ENCODE measurements at regions not wholly inside any gene's neighbourhood (a gene's known extent, or its start where the extent isn't known, plus 50 kb on each side); places are given as distances from the start of the nearest gene placed in this dataset.
"Not testable (repeated sequence)": the region's sequence is repeated elsewhere in the genome, so short reads cannot be mapped to it uniquely, and the experiment has no call there.

DNA sequence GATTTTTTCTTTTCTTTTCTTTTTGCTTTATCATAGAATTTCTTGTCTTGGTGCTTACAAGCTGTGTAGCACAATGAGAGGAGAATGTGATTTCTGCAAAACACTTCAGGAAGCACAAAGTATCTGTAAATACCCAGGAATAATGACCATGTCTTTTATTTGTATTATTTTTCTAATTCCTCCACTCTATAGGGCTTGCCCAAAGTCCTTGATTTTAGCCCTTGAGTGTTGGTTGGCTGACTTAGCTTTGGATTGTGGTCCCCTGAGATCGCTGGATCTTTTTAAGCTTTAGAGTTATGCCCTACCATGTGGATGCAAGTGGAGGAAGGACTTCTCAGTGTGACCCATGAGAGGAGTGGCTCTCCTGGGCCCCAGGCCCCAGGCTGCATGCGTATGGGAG, 52.2 kb downstream of the HOXC4 start:
- POLR2A ChIA-PET; H3K4me1 Mint-ChIP-seq; DNase-seq; H3K9me3 Mint-ChIP-seq; H3K27ac Mint-ChIP-seq; H3K36me3 Mint-ChIP-seq (ENCODE audit: low read depth); H3K4me3 Mint-ChIP-seq: not testable (repeated sequence)
- CTCF ChIA-PET, result interaction anchor here (1.2 kb wide), 1 partner anchor 86 kb away, joined by 3 read pairs; no protein-coding TSS in a partner anchor
- peaks cover 69% of the 10 kb centered on the region for H3K27me3 Mint-ChIP-seq

DNA sequence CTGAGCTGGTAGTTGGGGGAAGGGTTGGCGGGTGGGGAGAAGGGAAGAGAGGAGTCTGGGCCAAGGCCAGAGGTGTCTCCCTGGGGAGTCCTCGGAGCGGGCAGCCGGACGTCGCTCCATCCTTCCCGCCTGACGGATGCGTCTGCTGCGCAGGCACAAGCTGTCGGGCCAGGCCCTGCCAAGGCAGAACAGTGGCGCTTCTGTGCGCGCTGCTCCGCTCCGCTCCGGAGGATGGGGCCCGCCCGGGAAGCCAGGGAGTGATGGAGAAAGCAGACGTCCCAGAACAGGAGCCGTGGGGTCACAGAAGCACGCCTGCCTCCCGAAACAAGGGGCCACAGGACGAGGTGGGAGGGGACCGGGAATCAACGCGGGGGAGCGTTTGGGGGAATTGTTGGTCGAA, 52.6 kb downstream of the HOXC4 start:
- peaks cover 67% of the 10 kb centered on the region for H3K27me3 Mint-ChIP-seq

DNA sequence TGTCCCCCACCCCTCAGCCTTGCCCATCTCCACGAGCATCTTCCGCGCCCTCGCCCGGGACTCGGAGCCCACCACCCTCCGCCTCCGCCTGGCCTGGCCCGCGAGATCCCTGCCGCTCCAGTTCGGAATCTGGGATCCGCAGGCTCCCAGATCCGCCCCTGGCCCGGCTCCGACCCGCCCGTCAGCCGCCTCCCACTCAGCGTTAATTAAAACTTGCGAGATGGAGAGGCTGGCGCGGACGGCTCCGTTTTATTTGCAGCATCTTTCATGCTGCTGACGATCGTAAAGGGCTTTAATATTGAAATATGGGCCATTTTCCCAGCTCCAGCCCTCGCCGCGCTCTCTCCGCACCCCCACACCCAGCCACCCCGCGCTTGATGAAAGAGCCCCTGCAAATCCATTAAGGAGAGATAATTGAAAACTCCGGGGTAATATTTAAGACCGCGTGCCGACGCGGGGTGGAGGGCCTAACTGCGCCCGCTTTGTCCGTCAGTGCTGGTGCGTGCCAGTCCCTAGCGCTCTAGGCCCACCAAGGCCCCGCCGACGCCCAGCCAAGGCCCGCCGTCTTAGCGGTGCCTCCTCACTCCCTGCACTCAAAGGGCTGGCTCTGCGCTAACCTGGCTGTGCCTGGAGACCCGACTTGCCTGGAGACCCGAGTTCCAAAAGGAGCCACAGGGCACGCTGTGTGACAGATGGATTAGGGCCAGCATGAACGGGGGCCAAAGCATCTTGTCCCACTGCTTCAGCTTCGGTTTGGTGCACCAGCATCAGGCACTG, 53.4 kb downstream of the HOXC4 start:
- POLR2A ChIA-PET; DNase-seq; H3K27ac Mint-ChIP-seq; H3K4me3 Mint-ChIP-seq; H3K4me1 Mint-ChIP-seq; H3K9me3 Mint-ChIP-seq; H3K36me3 Mint-ChIP-seq (ENCODE audit: low read depth): not testable (repeated sequence)
- CTCF ChIA-PET, result interaction anchor here (1.2 kb wide), 1 partner anchor 85 kb away, joined by 3 read pairs; no protein-coding TSS in a partner anchor
- H3K27me3 Mint-ChIP-seq, result peaks cover 66% of the 10 kb centered on the region

More for the DNA sequence above, 52.6 kb downstream of the HOXC4 start:
- POLR2A ChIA-PET; H3K36me3 Mint-ChIP-seq (ENCODE audit: low read depth); H3K27ac Mint-ChIP-seq; H3K9me3 Mint-ChIP-seq; DNase-seq; H3K4me1 Mint-ChIP-seq; H3K4me3 Mint-ChIP-seq: not testable (repeated sequence)
- CTCF ChIA-PET, result interaction anchor here (1.2 kb wide), 1 partner anchor 85 kb away, joined by 3 read pairs; no protein-coding TSS in a partner anchor

DNA sequence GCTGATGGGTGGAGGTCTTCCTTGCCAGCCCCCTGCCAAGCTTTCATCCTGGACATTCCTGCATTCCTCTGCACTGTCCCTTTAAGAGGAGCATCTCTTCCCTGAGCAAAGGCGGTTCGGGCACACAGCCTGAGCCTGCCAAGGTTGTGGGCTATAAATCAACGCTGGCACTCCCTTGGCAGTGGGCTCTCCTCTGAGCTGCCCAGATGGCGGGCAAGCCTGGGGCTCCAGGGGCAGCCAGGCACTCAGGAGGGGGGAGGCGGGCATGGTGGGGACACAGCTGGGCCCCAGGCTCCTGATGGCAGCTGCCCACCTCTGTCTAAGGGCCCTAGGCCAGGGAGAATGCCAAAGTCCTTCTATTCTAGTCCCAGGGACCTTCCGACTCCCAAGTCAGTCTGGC, 58.7 kb downstream of the HOXC4 start:
- H3K36me3 Mint-ChIP-seq (ENCODE audit: low read depth); CTCF ChIA-PET; H3K9me3 Mint-ChIP-seq; H3K4me1 Mint-ChIP-seq; DNase-seq; H3K27ac Mint-ChIP-seq; H3K4me3 Mint-ChIP-seq; POLR2A ChIA-PET: not testable (repeated sequence)
- peaks cover 47% of the 10 kb centered on the region for H3K27me3 Mint-ChIP-seq

DNA sequence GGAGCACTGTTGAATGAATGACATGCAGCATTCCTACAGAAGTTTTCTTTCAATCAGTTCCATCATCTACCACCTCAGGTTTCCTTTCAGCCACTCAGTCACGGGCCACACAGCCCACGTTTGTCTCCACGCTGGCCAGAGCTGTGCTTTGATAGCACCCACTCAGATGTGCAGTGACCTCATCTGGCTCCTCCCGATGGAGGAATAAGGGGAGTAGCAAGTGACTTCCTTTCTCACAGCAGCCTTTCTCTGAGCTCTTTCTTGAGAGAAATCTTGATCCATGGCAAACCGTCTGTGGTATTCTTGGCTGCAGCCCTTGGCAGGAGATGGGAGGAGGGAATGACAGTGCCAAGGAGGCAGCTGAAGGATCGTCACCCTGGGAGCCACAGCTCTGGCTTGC, 62.4 kb downstream of the HOXC4 start:
- H3K4me3 Mint-ChIP-seq; H3K4me1 Mint-ChIP-seq; CTCF ChIA-PET; DNase-seq; H3K27ac Mint-ChIP-seq; POLR2A ChIA-PET; H3K36me3 Mint-ChIP-seq (ENCODE audit: low read depth); H3K9me3 Mint-ChIP-seq: not testable (repeated sequence)
- peaks cover 51% of the 10 kb centered on the region for H3K27me3 Mint-ChIP-seq

DNA sequence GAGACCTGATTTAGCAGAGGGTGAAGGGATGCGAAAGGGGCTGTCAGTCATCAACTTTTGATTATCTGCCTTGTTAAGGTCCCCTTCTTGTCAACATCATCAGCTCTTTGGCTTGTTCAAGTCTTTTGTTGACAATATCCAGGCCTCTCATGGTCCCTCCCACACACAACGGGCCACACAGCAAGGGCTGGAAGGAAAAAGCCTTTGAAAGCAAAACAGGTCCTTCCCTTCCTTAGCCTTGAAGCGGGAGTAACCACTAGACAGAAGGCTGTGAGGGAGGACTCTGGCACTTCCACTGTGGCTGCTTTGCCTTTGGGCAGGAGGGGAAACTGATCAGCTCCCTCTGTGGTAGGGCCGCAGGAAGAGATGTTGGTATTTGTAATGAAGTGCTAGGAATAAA, 63.8 kb downstream of the HOXC4 start:
- DNase-seq; H3K27ac Mint-ChIP-seq; H3K4me1 Mint-ChIP-seq; CTCF ChIA-PET; H3K4me3 Mint-ChIP-seq; H3K9me3 Mint-ChIP-seq; POLR2A ChIA-PET; H3K36me3 Mint-ChIP-seq (ENCODE audit: low read depth): not testable (repeated sequence)
- H3K27me3 Mint-ChIP-seq, result peaks cover 52% of the 10 kb centered on the region

DNA sequence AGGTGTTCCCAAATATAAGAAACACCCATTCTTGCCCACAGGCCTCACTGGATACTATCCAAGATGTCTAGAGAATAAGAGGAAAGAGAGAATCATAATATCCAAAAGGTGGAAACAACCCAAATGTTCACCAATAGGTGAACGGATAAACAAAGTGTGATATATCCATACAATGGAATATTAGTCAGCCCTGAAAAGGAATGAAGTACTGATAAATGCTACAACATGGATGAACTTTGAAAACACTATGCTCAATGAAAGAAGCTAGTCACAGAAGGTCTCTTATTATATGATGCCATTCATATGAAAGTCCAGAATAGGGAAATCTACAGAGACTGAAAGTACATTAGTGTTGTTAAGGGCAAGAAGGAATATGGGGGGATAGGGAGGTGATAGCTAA, 65.4 kb downstream of the HOXC4 start:
- H3K27me3 Mint-ChIP-seq, result peaks cover 67% of the 10 kb centered on the region
- CTCF ChIA-PET; POLR2A ChIA-PET; H3K27ac Mint-ChIP-seq; H3K36me3 Mint-ChIP-seq (ENCODE audit: low read depth); DNase-seq; H3K9me3 Mint-ChIP-seq; H3K4me3 Mint-ChIP-seq; H3K4me1 Mint-ChIP-seq: not testable (repeated sequence)

DNA sequence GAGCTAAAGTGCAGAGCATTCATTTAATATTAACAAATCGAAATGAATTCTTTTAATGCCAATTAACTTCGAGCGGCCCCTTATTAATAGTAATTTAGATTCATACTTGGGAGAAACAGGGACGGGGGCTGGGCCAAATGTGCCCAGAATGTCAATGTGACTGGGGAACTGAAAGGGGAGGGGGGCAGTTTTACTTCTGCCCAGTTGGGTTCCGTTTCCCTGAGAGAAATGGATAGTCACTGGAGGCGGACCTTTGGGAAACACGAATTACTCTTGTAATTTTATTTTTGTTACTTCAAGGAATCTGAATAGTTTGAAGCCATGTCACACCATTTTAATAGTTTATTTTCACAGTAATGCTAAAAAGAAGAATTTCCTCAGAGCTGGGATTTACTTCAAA, 64.8 kb downstream of the SMUG1 start:
- H3K27ac Mint-ChIP-seq; H3K9me3 Mint-ChIP-seq; H3K4me3 Mint-ChIP-seq; CTCF ChIA-PET; DNase-seq; H3K36me3 Mint-ChIP-seq (ENCODE audit: low read depth); POLR2A ChIA-PET; H3K4me1 Mint-ChIP-seq: not testable (repeated sequence)
- H3K27me3 Mint-ChIP-seq, result peaks cover 90% of the 10 kb centered on the region

DNA sequence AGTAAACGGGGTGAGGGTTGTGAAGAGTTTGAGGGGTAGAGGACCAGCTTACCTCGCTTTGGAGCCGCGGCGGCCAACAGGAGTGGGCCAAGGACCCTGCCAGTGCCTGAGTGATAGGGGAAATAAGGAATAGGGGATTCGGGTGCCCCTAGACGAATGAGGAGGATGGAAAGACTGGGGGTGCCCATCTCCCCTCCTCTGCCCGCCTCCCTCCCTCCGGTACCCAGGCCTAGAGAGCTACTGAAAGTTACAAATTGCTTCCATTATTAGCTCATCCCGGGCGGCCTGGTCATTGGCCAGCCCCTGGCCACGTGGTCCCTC, 63.1 kb downstream of the SMUG1 start:
- CTCF ChIA-PET, H3K4me3 Mint-ChIP-seq, H3K27ac Mint-ChIP-seq: not testable (repeated sequence)

DNA sequence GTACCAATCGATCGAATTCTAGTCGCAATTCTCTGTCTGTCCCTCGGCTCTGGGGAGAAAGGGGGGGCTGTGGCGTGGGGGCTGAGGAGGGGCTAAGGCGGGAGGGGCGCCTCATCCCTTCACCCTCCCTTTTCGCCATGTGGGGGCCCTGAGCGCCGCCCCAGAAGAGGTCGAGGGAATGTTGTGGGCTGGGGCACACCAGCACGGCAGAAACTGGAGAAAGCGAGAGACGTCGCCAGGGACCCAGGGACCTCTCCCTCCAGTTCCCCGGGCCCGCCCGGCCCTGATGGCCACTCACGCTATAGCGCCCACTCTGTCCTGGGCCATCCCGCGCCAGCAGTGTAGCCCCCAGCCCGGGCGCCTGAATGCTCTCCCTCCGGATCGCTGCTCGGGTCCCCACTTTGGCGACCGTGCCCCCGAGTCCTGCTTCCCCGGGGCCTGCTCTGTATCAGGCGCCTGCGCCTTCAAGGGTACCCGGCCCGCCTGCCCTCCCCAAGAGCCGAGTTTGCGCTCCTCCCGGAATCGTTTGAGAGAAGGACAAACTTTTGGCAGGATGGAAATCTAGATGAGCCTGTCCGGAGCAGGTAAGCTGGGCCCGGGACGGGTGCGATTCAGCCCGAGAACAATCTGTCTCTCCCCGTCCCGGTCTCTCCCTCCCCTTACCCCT, 62.6 kb downstream of the SMUG1 start:
- Mint-ChIP-seq H3K36me3 (ENCODE audit: low read depth) (no peaks in the 10 kb centered on the region), H3K4me3 (no peak overlapping the region), H3K4me1 (peaks cover 9% of the 10 kb centered on the region), H3K27me3 (peaks cover 89% of the 10 kb centered on the region), H3K9me3 (no peaks in the 10 kb centered on the region), H3K27ac (no peak overlapping the region)
- ChIA-PET POLR2A (no interaction called here), CTCF (no interaction called here)
- DNase-seq, result no peak

More for the DNA sequence above, 63.1 kb downstream of the SMUG1 start:
- H3K9me3 Mint-ChIP-seq; DNase-seq; POLR2A ChIA-PET; H3K36me3 Mint-ChIP-seq (ENCODE audit: low read depth); H3K4me1 Mint-ChIP-seq: not testable (repeated sequence)
- peaks cover 90% of the 10 kb centered on the region for H3K27me3 Mint-ChIP-seq

DNA sequence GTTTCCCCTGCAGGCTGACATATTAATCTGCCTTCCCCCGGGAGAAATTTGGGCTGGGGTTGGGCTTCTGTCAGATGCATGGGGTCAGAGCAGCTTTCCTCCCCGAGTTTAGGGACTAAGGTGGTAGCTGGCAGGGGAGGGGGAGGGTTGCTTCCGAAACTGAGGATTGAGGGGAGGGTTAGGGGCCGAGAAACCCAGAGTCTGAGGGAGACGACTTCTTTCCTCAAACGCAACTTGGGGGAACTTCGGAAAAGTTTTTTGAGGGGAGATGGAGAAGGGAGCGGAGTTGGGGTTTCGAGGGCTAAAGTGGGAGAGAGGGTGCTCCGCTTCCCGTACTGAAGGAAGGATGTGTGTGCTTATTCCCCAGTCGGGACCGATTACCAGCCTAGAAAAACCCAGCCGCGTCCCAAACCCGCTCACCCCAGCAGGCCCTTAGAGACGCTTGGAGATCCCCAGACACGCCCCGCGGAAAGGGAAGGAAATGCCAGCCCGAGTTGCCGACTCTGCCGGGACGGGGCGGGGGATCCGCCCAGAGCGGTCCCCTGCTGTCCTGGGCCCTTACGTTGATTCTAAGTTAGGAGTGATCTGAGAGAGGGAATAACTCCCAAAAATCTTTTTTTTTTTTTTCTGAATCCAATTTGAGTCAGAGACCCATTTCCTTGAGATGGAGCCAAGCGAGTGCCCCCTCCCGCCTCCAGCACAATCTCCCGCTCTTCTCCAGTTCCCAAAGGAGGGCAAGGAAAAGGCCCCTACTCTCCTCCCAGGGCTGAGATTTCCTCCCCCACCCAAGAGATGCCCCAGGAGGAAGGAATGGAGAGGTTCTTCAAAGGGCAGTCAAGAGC, 61.9 kb downstream of the SMUG1 start:
- Mint-ChIP-seq H3K27ac (no peak overlapping the region), H3K27me3 (peaks cover 86% of the 10 kb centered on the region), H3K4me3 (no peak overlapping the region), H3K9me3 (no peaks in the 10 kb centered on the region), H3K36me3 (ENCODE audit: low read depth) (no peaks in the 10 kb centered on the region), H3K4me1 (peaks cover 9% of the 10 kb centered on the region)
- ChIA-PET CTCF (no interaction called here), POLR2A (no interaction called here)
- DNase-seq, result no peak

DNA sequence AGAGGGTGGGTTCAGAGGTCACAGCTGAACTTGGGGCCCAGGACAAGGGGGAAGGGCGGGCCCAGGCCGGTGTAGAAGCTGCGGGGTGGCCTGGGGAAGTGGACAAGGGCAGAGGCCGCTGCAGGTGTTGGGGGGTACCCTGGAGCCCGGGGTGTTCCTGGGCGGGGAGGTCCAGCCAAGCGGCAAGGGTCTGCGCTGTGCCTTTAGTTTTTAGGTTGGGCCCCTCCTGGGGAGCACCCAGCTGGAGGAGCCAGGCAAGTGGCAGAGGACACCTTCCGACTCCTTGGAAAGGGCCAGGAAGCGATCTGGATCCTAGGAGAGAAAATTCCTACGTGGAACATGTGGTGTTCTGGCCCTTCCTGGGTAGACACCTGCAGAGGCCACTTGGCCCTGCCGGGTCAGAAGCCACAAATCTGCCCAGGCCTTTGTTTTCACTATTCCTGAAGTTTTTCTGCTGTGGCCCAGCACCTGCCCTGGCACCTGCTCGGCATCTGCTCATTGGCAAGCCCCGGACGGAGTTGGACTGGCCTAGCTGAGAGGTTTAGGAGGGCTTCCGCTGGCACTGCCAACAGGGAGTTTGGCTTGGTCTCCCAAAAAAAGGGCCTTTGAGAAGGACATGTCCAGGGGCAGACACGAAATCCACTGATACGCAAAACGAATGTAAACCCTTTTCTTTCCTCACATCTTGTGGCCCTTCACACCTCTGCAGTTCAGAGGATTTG, 61.1 kb downstream of the SMUG1 start:
- H3K9me3 Mint-ChIP-seq, result no peaks in the 10 kb centered on the region
- no peaks in the 10 kb centered on the region for H3K36me3 Mint-ChIP-seq (ENCODE audit: low read depth)
- peaks cover 82% of the 10 kb centered on the region for H3K27me3 Mint-ChIP-seq
- no peak overlapping the region for H3K27ac Mint-ChIP-seq
- POLR2A ChIA-PET, result no interaction called here
- CTCF ChIA-PET, result no interaction called here
- peaks cover 9% of the 10 kb centered on the region for H3K4me1 Mint-ChIP-seq
- H3K4me3 Mint-ChIP-seq, result no peak overlapping the region
- no peak for DNase-seq

DNA sequence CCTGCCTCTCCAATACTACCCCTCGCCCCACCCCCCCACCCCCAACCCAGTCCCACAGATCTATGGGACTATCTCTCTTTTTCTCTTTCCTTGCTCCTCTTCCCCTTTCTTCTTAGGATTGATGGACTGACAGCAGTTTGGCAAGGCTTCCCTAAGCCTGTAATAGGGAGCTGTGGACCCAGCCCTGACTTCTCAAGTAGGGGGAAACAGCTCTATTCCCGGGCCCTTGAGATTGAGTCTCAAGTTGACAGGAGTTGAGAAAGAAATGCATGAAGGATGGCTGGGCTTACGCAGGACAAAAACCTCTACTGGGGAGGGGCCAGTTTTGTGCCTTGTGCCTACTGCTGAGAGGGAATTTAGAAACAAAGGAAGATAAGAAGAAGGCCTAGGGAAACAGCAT, 60.4 kb downstream of the SMUG1 start:
- Mint-ChIP-seq H3K27ac (no peak overlapping the region), H3K36me3 (ENCODE audit: low read depth) (no peaks in the 10 kb centered on the region), H3K27me3 (peaks cover 80% of the 10 kb centered on the region), H3K9me3 (no peaks in the 10 kb centered on the region), H3K4me1 (peaks cover 9% of the 10 kb centered on the region), H3K4me3 (no peak overlapping the region)
- POLR2A ChIA-PET, result no interaction called here
- CTCF ChIA-PET, result no interaction called here
- no peak for DNase-seq

All from activated CD4-positive, alpha-beta T cell treated with anti-CD3 and anti-CD28 coated beads, Interleukin-2, amount 10 ng/mL, durations not matched to agents 7 days and 5 days (primary cell).